ENCODE measurements at regions not wholly inside any gene's neighbourhood (a gene's known extent, or its start where the extent isn't known, plus 50 kb on each side); places are given as distances from the start of the nearest gene placed in this dataset.

- Histone ChIP-seq H3K27ac (replicated peaks in 1 of 4) (no peak overlapping the region), H3K27me3 (no peaks in the 10 kb centered on the region), H3K4me1 (no peaks in the 10 kb centered on the region), H3K9me3 (no peaks in the 10 kb centered on the region), H3K4me3 (no peak overlapping the region), H3K36me3 (no peaks in the 10 kb centered on the region)
- DNase-seq (ENCODE audit: extremely low spot score): no peak
- intact Hi-C loops (cut with DNase I): no loop called here
- TF ChIP-seq EP300 (IDR thresholded peaks at IDR 0.05): no peak
- no peak for TF ChIP-seq POLR2A (IDR thresholded peaks at IDR 0.05; ENCODE audit: low read depth)
- no peak for TF ChIP-seq POLR2AphosphoS5 (IDR thresholded peaks at IDR 0.05)
These were observed 308.9 kb downstream of the TLE4 start for GRCh38 chr9:79880626-79881025.

DNA sequence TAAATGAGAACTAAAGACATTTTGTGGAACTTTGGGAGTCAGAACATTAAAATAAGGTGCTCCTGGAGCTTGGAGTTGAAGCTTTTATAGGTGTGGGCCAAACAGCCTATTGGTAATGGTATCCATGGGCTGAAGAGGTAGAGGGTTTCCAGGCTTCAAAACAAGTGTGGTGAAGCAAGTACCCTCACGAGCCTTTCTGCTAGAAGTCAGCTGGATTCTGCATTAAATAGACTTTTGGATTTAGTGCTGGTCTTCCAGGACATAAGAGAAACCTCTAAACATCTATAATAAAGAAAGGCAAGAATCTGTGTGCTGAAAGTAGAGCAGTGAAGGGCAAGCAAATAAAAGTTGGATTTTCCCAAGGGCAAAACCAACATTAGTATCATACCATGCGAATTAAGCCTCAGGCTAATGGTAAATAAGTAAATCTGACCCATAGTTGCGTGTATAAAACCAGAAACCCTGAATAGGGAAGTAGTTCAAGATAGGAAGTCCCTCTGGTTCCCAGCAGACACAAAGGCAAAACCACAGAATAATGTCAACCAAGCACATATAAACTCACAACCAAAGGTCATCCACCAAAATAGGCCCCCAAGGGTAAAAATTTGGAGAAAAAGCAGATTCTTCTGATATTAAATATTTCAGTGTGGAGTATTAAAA is 306.3 kb downstream of the TLE4 start:
- Histone ChIP-seq H3K4me1 (no peaks in the 10 kb centered on the region), H3K9me3 (no peaks in the 10 kb centered on the region), H3K4me3 (no peak overlapping the region), H3K36me3 (no peaks in the 10 kb centered on the region), H3K27me3 (peaks cover 0 to 3% (median 0%) of the 10 kb centered on the region in 4 donors), H3K27ac (replicated peaks in 1 of 4) (no peak overlapping the region)
- DNase-seq (ENCODE audit: extremely low spot score): no peak
- intact Hi-C loops (cut with DNase I): no loop called here
- WGBS: 79% methylated on average over 3 of the region's 3 CpGs
- no peak for TF ChIP-seq POLR2AphosphoS5 (IDR thresholded peaks at IDR 0.05)
- TF ChIP-seq POLR2A (IDR thresholded peaks at IDR 0.05; ENCODE audit: low read depth): no peak
- TF ChIP-seq EP300 (IDR thresholded peaks at IDR 0.05): no peak
- no peak for TF ChIP-seq CTCF (IDR thresholded peaks at IDR 0.05)

DNA sequence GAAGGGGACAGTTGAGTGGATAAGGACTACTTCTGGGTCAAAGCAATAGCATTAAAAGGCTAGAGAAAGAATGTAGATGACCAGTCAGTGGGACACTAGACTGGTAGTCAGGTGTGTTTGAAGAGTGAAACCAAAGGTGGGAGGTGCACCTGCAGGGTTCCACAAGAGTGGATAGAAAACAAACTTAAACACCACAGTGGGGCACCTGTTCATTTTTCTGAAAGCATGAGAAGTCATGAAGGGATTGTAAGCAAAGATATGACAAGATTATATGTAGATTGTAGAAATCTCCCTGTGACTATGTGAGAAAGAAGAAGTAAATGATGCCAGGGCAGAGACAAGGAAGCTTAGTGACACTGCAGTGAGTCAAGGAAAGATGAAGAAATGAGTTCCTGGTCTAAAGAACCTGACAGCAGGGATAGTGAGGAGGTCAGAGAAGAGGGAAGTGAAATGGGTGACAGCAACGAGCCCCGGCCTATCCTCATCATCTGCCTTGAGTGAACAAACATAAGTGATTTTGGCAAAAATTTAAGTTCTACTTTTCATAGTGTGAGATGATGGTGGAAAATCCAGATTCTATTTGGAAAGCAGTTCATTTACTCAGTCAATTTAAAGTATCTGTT is 296.9 kb downstream of the TLE4 start:
- TF ChIP-seq POLR2A (IDR thresholded peaks at IDR 0.05; ENCODE audit: low read depth) (no peak), EP300 (IDR thresholded peaks at IDR 0.05) (no peak), CTCF (IDR thresholded peaks at IDR 0.05) (no peak), POLR2AphosphoS5 (IDR thresholded peaks at IDR 0.05) (no peak)
- WGBS: 77% methylated on average over 2 of the region's 2 CpGs

DNA sequence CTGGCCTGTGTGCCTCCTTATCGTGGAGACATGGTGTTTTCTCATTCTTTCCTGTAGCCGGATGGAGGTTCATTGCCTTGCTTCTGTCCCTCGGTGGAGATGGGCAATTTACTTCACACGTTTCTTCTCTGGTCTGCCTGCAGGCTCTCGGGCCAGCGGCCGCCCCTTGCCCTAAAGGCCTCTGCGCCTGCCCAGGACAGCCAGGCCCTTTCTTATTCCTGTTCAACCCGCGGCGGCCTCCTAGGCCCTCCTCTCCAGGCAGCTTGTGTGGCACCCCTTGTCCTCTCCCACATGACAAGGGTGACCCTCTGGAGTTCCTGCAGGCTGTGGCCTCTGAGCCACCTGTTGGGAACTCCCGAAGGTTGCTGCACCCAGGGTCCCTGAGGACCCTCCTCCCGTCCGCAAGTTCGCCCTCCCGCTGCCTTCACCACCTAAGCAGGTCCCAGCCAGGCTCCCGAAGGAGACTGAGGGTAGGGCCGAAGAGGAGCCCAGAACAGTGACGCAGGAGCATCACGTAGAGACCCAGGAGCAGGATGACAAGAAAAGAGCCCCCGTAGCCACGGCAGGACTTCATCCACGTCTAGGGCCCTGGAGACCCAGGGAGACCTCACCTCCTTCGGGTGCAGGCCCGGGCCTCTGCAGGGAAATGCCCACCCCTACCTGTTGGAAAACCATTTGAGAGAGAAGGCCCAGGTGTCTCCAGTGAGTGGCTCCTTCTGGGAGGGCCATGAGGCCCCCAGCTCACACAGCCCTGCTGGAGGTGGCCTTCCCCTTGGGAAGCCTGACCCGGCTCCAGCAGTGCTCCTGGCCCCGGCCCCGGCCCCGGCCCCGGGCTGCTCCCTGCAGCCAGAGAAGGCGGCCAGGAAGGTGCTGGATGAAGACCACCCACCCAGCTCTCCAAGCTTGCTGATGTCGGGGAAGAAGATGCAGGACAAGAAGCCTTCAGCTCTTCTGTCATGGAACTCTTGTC is 291.4 kb downstream of the TLE4 start:
- no peaks in the 10 kb centered on the region for H3K9me3 ChIP-seq
- no peaks in the 10 kb centered on the region for H3K36me3 ChIP-seq
- intact Hi-C loops (cut with DNase I): no loop called here
- WGBS: 95% methylated on average over 26 of the region's 32 CpGs
- TF ChIP-seq POLR2A (IDR thresholded peaks at IDR 0.05; ENCODE audit: low read depth): no peak
- TF ChIP-seq EP300 (IDR thresholded peaks at IDR 0.05): no peak
- TF ChIP-seq POLR2AphosphoS5 (IDR thresholded peaks at IDR 0.05): no peak
- TF ChIP-seq CTCF (IDR thresholded peaks at IDR 0.05): no peak
- peaks cover 0 to 6% (median 0%) of the 10 kb centered on the region in 4 donors for H3K27me3 ChIP-seq
- no peak overlapping the region for H3K4me3 ChIP-seq
- H3K27ac ChIP-seq (replicated peaks in 1 of 4): no peak overlapping the region
- H3K4me1 ChIP-seq: no peaks in the 10 kb centered on the region
- DNase-seq (ENCODE audit: extremely low spot score): no peak

More for the DNA sequence above, 296.9 kb downstream of the TLE4 start:
- Histone ChIP-seq H3K27me3 (no peaks in the 10 kb centered on the region), H3K9me3 (no peaks in the 10 kb centered on the region), H3K4me1 (no peaks in the 10 kb centered on the region), H3K27ac (replicated peaks in 1 of 4) (no peak overlapping the region), H3K36me3 (no peaks in the 10 kb centered on the region), H3K4me3 (no peak overlapping the region)
- intact Hi-C loops (cut with DNase I): no loop called here
- DNase-seq (ENCODE audit: extremely low spot score): no peak

DNA sequence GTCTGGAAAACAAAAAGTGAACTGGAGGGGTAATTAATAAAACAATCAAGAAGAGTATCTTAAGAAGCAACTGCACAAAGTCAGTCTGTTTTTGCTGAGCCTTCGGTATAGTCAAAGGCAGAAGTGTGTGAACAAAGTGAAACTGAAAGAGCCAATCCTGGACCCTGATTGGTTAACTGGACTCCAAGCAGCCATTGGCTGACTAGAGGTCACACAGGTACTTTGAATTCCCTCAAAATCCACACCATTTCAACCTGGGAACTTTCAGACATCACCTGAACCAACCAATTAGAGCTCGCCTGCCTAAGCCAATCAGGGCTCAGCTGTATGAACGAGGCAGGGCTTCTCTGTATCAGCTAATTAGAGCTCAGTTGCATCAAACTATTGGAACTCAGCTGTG is 286.7 kb downstream of the TLE4 start:
- Histone ChIP-seq H3K9me3 (no peaks in the 10 kb centered on the region), H3K27me3 (peaks cover 0 to 5% (median 0%) of the 10 kb centered on the region in 4 donors), H3K36me3 (no peaks in the 10 kb centered on the region), H3K27ac (replicated peaks in 1 of 4) (no peak overlapping the region), H3K4me3 (no peak overlapping the region), H3K4me1 (no peaks in the 10 kb centered on the region)
- TF ChIP-seq POLR2AphosphoS5 (IDR thresholded peaks at IDR 0.05) (no peak), CTCF (IDR thresholded peaks at IDR 0.05) (no peak), POLR2A (IDR thresholded peaks at IDR 0.05; ENCODE audit: low read depth) (no peak), EP300 (IDR thresholded peaks at IDR 0.05) (no peak)
- no peak for DNase-seq (ENCODE audit: extremely low spot score)
- WGBS: 89% methylated on average over 3 of the region's 3 CpGs
- intact Hi-C loops (cut with DNase I): no loop called here
